Spleen (tissue), 7 donors: ENCODE measurements at regions not wholly inside any gene's neighbourhood (a gene's known extent, or its start where the extent isn't known, plus 50 kb on each side); places are given as distances from the start of the nearest gene placed in this dataset.

ENCODE experiments used
- POLR2AphosphoS5 ChIP-seq, 3 donors: sonication (generic); formaldehyde crosslinking; IDR thresholded peaks; one replicate each; pipeline ENCODE4 v1.5.1; 2017; ENCODE audit warnings: antibody characterized with exemption in 3 of 3
- TF ChIP-seq, protein P1 (sequence below), 11 experiments: fragments of 200-600 bp in 7 of 11; fragments of 450-650 bp in 4 of 11; sonication (generic) in 4 of 11; IDR thresholded peaks in 8 of 11; conservative IDR thresholded peaks in 3 of 11; 1 replicate in 7 of 11; 2 replicates in 4 of 11; pipeline versions ENCODE4 v1.4.0 to v1.8.0; 2016 to 2021; ENCODE audit warnings: antibody characterized with exemption in 11 of 11, inconsistent platforms in 4 of 11, mild to moderate bottlenecking in 1 of 11
- donor health status: DM: no; HTN: no; CAD: no; lungs with moderate emphysema.
- donor health status: DM: no; HTN: no; CAD: no.
- donor health status: DM: no; HTN: no; CAD: no.

DNA sequence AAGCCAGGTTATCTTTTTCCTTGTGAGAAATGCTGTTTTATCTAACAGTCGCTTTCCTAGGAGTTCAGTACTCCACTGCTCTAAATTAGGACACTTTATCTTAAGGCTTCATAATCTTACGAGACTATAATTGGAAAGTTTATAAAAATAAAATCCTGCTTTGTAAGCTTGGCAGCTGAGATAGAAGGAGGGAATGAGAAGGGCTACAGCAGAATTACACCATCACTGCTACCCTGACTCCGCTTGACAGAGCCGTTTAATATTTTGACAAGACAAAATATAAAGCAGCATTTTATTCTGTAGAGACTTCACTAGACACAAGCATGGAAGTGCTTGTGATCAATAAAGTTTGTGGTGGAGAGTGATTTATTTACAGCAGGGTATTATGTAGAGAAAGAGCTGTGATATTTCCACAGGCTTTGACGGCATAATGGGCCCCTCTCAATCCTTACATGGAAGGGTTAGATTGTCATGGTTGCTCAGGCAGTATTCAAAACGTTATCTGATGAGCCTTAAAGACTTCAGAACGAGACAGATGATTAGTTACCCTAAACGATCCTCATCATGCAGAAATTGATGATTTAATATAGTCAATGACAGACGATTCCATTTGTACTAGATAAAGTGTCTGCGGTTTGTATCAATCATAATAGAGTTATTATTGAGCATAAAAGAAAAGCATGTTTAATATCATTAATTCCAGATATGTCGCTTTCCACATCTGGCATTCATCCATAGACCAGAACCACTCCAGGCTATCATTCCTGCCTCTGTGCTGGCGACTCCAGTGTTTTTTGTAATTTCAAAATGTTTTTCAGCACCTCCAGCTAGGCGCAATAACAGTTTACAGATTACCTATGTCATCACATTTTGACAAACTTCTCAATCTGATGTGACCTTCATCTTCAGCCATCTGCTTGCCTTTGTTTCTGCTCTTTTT lies 242.2 kb downstream of the FIGN start:
- TF ChIP-seq, protein P1, sequence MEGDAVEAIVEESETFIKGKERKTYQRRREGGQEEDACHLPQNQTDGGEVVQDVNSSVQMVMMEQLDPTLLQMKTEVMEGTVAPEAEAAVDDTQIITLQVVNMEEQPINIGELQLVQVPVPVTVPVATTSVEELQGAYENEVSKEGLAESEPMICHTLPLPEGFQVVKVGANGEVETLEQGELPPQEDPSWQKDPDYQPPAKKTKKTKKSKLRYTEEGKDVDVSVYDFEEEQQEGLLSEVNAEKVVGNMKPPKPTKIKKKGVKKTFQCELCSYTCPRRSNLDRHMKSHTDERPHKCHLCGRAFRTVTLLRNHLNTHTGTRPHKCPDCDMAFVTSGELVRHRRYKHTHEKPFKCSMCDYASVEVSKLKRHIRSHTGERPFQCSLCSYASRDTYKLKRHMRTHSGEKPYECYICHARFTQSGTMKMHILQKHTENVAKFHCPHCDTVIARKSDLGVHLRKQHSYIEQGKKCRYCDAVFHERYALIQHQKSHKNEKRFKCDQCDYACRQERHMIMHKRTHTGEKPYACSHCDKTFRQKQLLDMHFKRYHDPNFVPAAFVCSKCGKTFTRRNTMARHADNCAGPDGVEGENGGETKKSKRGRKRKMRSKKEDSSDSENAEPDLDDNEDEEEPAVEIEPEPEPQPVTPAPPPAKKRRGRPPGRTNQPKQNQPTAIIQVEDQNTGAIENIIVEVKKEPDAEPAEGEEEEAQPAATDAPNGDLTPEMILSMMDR (IDR thresholded peaks at IDR 0.05 in 8 of 11, conservative IDR thresholded peaks at IDR 0.05 in 3 of 11), result no peak
- no peak for TF ChIP-seq POLR2AphosphoS5 (IDR thresholded peaks at IDR 0.05)
